Transverse colon (tissue), 4 donors: ENCODE measurements at regions not wholly inside any gene's neighbourhood (a gene's known extent, or its start where the extent isn't known, plus 50 kb on each side); places are given as distances from the start of the nearest gene placed in this dataset.

Experiments used
- DNase-seq: peaks from one replicate; pipeline ENCODE4 v3.0.0-alpha.2; 2019
- H3K27ac ChIP-seq, 4 donors: fragments of 200-600 bp; sonication (generic); 2 replicates each; pipeline ENCODE4 v1.5.1; 2016 to 2018; ENCODE audit warnings: inconsistent platforms in 4 of 4
- H3K27me3 ChIP-seq: fragments of 200-600 bp; sonication (generic); 2 replicates; pipeline ENCODE4 v1.5.1; 2017; ENCODE audit warnings: inconsistent platforms
- H3K36me3 ChIP-seq, 4 donors: fragments of 200-600 bp; sonication (generic); 2 replicates each; pipeline ENCODE4 v1.5.1; 2017 to 2019; ENCODE audit warnings: inconsistent platforms in 4 of 4
- H3K4me1 ChIP-seq, 4 donors: fragments of 200-600 bp; sonication (generic); 2 replicates each; pipeline ENCODE4 v1.5.1; 2017 to 2020; ENCODE audit warnings: inconsistent platforms in 4 of 4
- H3K4me3 ChIP-seq, 4 donors: fragments of 200-600 bp; sonication (generic); 1 replicate in 1 of 4; 2 replicates in 3 of 4; pipeline versions ENCODE4 v1.5.1 to v1.6.1; 2017 to 2019; ENCODE audit warnings: inconsistent platforms in 4 of 4
- H3K9me3 ChIP-seq, 2 donors: fragments of 200-600 bp; sonication (generic); 2 replicates each; pipeline ENCODE4 v1.5.1; 2017 to 2019; ENCODE audit warnings: inconsistent platforms in 2 of 2
- CTCF ChIP-seq, 5 experiments: fragments of 200-600 bp in 3 of 5; fragments of 450-650 bp in 2 of 5; sonication (generic) in 3 of 5; IDR thresholded peaks; 1 replicate in 2 of 5; 2 replicates in 3 of 5; pipeline ENCODE4 v1.5.1; 2016 to 2017; ENCODE audit warnings: antibody characterized with exemption in 5 of 5, inconsistent platforms in 3 of 5, mild to moderate bottlenecking in 2 of 5, moderate library complexity in 1 of 5
- EP300 ChIP-seq: sonication (generic); formaldehyde crosslinking; IDR thresholded peaks from one replicate; pipeline ENCODE4 v1.6.1; 2017; ENCODE audit warnings: antibody characterized with exemption, low read depth
- POLR2A ChIP-seq: fragments of 450-650 bp; IDR thresholded peaks from one replicate; pipeline ENCODE4 v1.6.1; 2016; ENCODE audit warnings: antibody characterized with exemption, mild to moderate bottlenecking, moderate library complexity
- POLR2AphosphoS5 ChIP-seq, 3 donors: sonication (generic); formaldehyde crosslinking; IDR thresholded peaks; one replicate each; pipeline ENCODE4 v1.6.1; 2016; ENCODE audit warnings: antibody characterized with exemption in 3 of 3
- WGBS, 2 donors: methylation state at CpG; one replicate each; pipeline ENCODE4 v1.1.5; 2018; ENCODE audit warnings: low coverage in 1 of 2; 5-methylcytosine and 5-hydroxymethylcytosine counted together
- in situ Hi-C, 4 donors: fragments of 200-750 bp; cut with MboI; loops; one replicate each; pipeline versions ENCODE4 v1.15.0 to v1.15.1; 2017; ENCODE audit warnings: low sequenced_read_pairs in 3 of 4, low pct_ligation_motif_present in 1 of 4, low pct_unique_long_range_greater_than_20kb in 1 of 4
- intact Hi-C: fragments of 100-400 bp; cut with DNase I; formaldehyde crosslinking; loops from one replicate; pipeline ENCODE4 v1.15.1; 2023; ENCODE audit warnings: low total_unique reads

GRCh38 chr4:137193564-137193963 is 338.7 kb downstream of the PCDH18 start:
- WGBS, 2 donors, result 38 to 43% methylated on average over 1 of the region's 1 CpG
- in situ Hi-C loops (no loop called here), intact Hi-C loops (no loop called here)
- Histone ChIP-seq H3K27me3 (no peaks in the 10 kb centered on the region), H3K36me3 (no peaks in the 10 kb centered on the region), H3K9me3 (no peaks in the 10 kb centered on the region), H3K4me3 (no peak overlapping the region), H3K4me1 (no peaks in the 10 kb centered on the region), H3K27ac (no peak overlapping the region)
- DNase-seq, result no peak
- TF ChIP-seq POLR2A (no peak), CTCF (IDR thresholded peaks at IDR 0.05) (no peak), POLR2AphosphoS5 (IDR thresholded peaks at IDR 0.05) (no peak), EP300 (no peak)

DNA sequence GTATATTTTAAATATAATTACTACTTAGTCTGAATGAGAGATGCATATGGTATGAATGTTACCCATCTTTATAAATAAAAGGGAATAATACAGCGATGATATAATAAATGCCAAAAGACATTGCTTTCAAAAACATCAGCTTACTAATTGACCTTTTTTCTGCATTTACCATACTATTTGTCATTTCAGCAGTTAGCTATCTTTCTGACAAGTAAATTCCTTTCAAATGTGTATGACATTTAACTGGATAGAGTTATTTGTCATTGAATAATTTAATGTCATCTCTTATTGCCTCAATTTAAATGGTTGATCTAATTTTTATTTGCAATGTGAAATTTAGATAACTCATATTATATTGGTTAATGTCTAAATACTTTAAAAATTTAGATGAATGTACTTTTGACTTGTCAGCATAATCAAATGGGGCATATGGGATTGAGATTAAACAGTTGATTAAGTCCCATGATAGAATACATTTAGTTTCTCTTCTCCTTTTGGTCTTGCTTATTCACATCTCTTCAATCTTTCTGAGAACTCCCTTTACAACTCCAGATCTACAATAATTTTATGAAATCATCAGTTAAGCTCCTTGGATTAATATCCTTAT is 350.9 kb downstream of the PCDH18 start:
- Histone ChIP-seq H3K27ac (no peak overlapping the region), H3K9me3 (no peaks in the 10 kb centered on the region), H3K4me3 (no peak overlapping the region), H3K27me3 (no peaks in the 10 kb centered on the region), H3K4me1 (no peaks in the 10 kb centered on the region), H3K36me3 (no peaks in the 10 kb centered on the region)
- intact Hi-C loops (no loop called here), in situ Hi-C loops (no loop called here)
- TF ChIP-seq POLR2AphosphoS5 (IDR thresholded peaks at IDR 0.05) (no peak), EP300 (no peak), CTCF (IDR thresholded peaks at IDR 0.05) (no peak), POLR2A (no peak)
- 90 to 94% methylated on average over 1 of the region's 1 CpG for WGBS, 2 donors
- DNase-seq, result no peak

DNA sequence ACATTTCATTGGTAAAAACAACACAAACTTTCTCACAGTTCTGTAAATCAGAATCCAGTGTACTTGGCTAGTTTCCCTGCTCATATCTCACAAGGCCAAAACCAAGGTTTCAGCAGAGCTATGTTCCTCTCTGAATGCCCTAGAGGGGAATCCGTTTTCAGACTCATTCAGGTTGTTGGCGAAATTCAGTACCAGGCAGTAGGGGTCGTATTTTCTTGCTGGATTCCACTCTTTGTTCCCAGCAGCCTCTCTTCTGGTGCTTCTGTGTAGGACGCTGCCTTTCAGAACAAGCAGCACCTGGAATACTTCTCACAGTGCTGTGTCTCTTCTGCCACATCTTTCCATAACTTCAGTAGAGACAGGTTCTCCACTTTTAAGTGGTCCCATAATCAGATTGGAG is 351.9 kb downstream of the PCDH18 start:
- Histone ChIP-seq H3K9me3 (no peaks in the 10 kb centered on the region), H3K36me3 (no peaks in the 10 kb centered on the region), H3K27me3 (no peaks in the 10 kb centered on the region), H3K27ac (no peak overlapping the region), H3K4me1 (no peaks in the 10 kb centered on the region), H3K4me3 (no peak overlapping the region)
- in situ Hi-C loops, result no loop called here
- TF ChIP-seq EP300, result no peak
- TF ChIP-seq CTCF (IDR thresholded peaks at IDR 0.05), result no peak
- 47 to 72% methylated on average over 2 to 4 of the region's 4 CpGs for WGBS, 2 donors
- intact Hi-C loops, result no loop called here
- DNase-seq, result no peak

DNA sequence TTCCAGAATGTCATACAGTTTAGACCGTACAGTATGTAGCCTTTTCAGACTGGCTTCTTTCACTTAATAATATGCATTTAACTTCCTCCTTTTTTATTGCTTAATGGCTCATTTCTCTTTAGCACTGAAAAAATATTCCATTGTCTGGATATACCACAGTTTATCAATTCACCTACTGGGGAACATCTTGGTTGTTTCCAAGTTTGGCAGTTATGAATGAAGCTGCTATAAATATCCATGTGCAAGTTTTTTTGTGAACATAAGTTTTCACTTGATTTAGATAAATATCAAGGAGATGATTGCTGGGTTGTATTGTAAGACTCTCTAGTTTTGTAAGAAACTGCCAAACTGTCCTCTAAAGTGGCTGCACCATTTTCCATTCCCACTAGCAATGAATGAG is 375.5 kb downstream of the PCDH18 start:
- 25 to 44% methylated on average over 1 of the region's 1 CpG for WGBS, 2 donors
- intact Hi-C loops, result no loop called here
- H3K36me3 ChIP-seq, result no peaks in the 10 kb centered on the region

More for the DNA sequence above, 375.5 kb downstream of the PCDH18 start:
- H3K4me1 ChIP-seq, result no peaks in the 10 kb centered on the region
- no peaks in the 10 kb centered on the region for H3K27me3 ChIP-seq
- no peaks in the 10 kb centered on the region for H3K9me3 ChIP-seq
- H3K4me3 ChIP-seq, result no peak overlapping the region
- DNase-seq, result no peak
- in situ Hi-C loops, result no loop called here
- no peak for TF ChIP-seq POLR2AphosphoS5 (IDR thresholded peaks at IDR 0.05)
- TF ChIP-seq POLR2A, result no peak
- TF ChIP-seq EP300, result no peak
- TF ChIP-seq CTCF (IDR thresholded peaks at IDR 0.05), result no peak
- H3K27ac ChIP-seq, result no peak overlapping the region
